Testis (tissue), 2 donors: ENCODE measurements at regions not wholly inside any gene's neighbourhood (a gene's known extent, or its start where the extent isn't known, plus 50 kb on each side); places are given as distances from the start of the nearest gene placed in this dataset.

Experiments used
- DNase-seq: peaks from one replicate; pipeline ENCODE4 v3.0.0-alpha.2; 2019
- H3K27ac ChIP-seq, 2 donors: fragments of 200-600 bp; sonication (generic); one replicate each; pipeline ENCODE4 v1.5.1; 2019
- H3K27me3 ChIP-seq: fragments of 200-600 bp; sonication (generic); one replicate; pipeline ENCODE4 v1.5.1; 2019
- H3K36me3 ChIP-seq: fragments of 200-600 bp; sonication (generic); one replicate; pipeline ENCODE4 v1.5.1; 2017; ENCODE audit warnings: low read depth; ENCODE audit errors: missing control alignments
- H3K4me1 ChIP-seq: fragments of 200-600 bp; sonication (generic); one replicate; pipeline ENCODE4 v1.5.1; 2019
- H3K4me3 ChIP-seq, 2 donors: fragments of 200-600 bp; sonication (generic); one replicate each; pipeline ENCODE4 v1.5.1; 2017 to 2019
- H3K9me3 ChIP-seq: fragments of 200-600 bp; sonication (generic); one replicate; pipeline ENCODE4 v1.5.1; 2017
- CTCF ChIP-seq, 3 experiments: fragments of 450-650 bp in 2 of 3; fragments of 200-600 bp in 1 of 3; sonication (generic) in 1 of 3; IDR thresholded peaks; one replicate each; pipeline ENCODE4 v1.5.1; 2016 to 2019; ENCODE audit warnings: antibody characterized with exemption in 3 of 3, mild to moderate bottlenecking in 2 of 3, moderate library complexity in 1 of 3
- POLR2A ChIP-seq: fragments of 450-650 bp; IDR thresholded peaks from one replicate; pipeline ENCODE4 v1.6.1; 2017; ENCODE audit warnings: antibody characterized with exemption, mild to moderate bottlenecking, moderate library complexity
- WGBS, 2 donors: methylation state at CpG; one replicate each; pipeline ENCODE4 v1.1.5; 2018; 5-methylcytosine and 5-hydroxymethylcytosine counted together
- intact Hi-C: fragments of 100-400 bp; cut with DNase I; formaldehyde crosslinking; loops from one replicate; pipeline ENCODE4 v1.15.1; 2023; ENCODE audit warnings: low total_unique reads

GRCh38 chr10:23965123-23965522 is 243.8 kb upstream of the KIAA1217 start:
- 48 to 72% methylated on average over 5 of the region's 5 CpGs for WGBS, 2 donors
- no peak overlapping the region for H3K27ac ChIP-seq
- no peak for DNase-seq
- H3K36me3 ChIP-seq, result no peaks in the 10 kb centered on the region
- intact Hi-C loops, result no loop called here
- H3K27me3 ChIP-seq, result no peaks in the 10 kb centered on the region
- TF ChIP-seq POLR2A, result no peak
- TF ChIP-seq CTCF (IDR thresholded peaks at IDR 0.05), result no peak
- H3K9me3 ChIP-seq, result no peaks in the 10 kb centered on the region
- no peak overlapping the region for H3K4me3 ChIP-seq
- no peaks in the 10 kb centered on the region for H3K4me1 ChIP-seq

- 94 to 100% methylated on average over 1 of the region's 1 CpG for WGBS, 2 donors
- no peaks in the 10 kb centered on the region for H3K36me3 ChIP-seq
- H3K4me3 ChIP-seq, result no peak overlapping the region
- intact Hi-C loops, result no loop called here
- H3K9me3 ChIP-seq, result no peaks in the 10 kb centered on the region
- TF ChIP-seq POLR2A (no peak), CTCF (IDR thresholded peaks at IDR 0.05) (no peak)
- no peaks in the 10 kb centered on the region for H3K4me1 ChIP-seq
- no peak overlapping the region for H3K27ac ChIP-seq
- no peaks in the 10 kb centered on the region for H3K27me3 ChIP-seq
- DNase-seq, result no peak
Measured at GRCh38 chr10:23965880-23966279, 243.1 kb upstream of the KIAA1217 start.

- Histone ChIP-seq H3K36me3 (no peaks in the 10 kb centered on the region), H3K27me3 (no peaks in the 10 kb centered on the region), H3K9me3 (no peaks in the 10 kb centered on the region), H3K4me3 (no peak overlapping the region), H3K4me1 (no peaks in the 10 kb centered on the region), H3K27ac (no peak overlapping the region)
- DNase-seq, result no peak
- intact Hi-C loops, result no loop called here
- 80 to 82% methylated on average over 3 of the region's 3 CpGs for WGBS, 2 donors
- TF ChIP-seq CTCF (IDR thresholded peaks at IDR 0.05), result no peak
- TF ChIP-seq POLR2A, result no peak
Measured at GRCh38 chr10:23966504-23967051, 242.4 kb upstream of the KIAA1217 start.

- no peak for DNase-seq
- WGBS, 2 donors, result 87 to 88% methylated on average over 4 of the region's 4 CpGs
- intact Hi-C loops, result no loop called here
Measured at GRCh38 chr10:23968301-23968700, 240.6 kb upstream of the KIAA1217 start.

More at GRCh38 chr10:23968301-23968700, 240.6 kb upstream of the KIAA1217 start:
- no peaks in the 10 kb centered on the region for H3K36me3 ChIP-seq
- TF ChIP-seq POLR2A (no peak), CTCF (IDR thresholded peaks at IDR 0.05) (no peak)
- H3K9me3 ChIP-seq, result no peaks in the 10 kb centered on the region
- H3K4me3 ChIP-seq, result no peak overlapping the region
- no peaks in the 10 kb centered on the region for H3K4me1 ChIP-seq
- no peaks in the 10 kb centered on the region for H3K27me3 ChIP-seq
- H3K27ac ChIP-seq, result no peak overlapping the region
